Prostate gland (tissue), 2 donors: ENCODE measurements at regions not wholly inside any gene's neighbourhood (a gene's known extent, or its start where the extent isn't known, plus 50 kb on each side); places are given as distances from the start of the nearest gene placed in this dataset.

Experiments used
- DNase-seq: peaks from one replicate; pipeline ENCODE4 v3.0.0-alpha.2; 2019; ENCODE audit warnings: low spot score
- H3K27ac ChIP-seq, 2 donors: fragments of 200-600 bp; sonication (generic); 2 replicates each; pipeline ENCODE4 v1.5.1; 2017 to 2019
- H3K27me3 ChIP-seq: fragments of 200-600 bp; sonication (generic); replicated peaks from 2 replicates; pipeline ENCODE4 v1.5.1; 2019; ENCODE audit not compliant: insufficient read depth
- H3K36me3 ChIP-seq, 2 donors: fragments of 200-600 bp; sonication (generic); 1 replicate in 1 of 2; 2 replicates in 1 of 2; pipeline versions ENCODE4 v1.5.1 to v1.8.1; 2017 to 2019
- H3K4me1 ChIP-seq: fragments of 200-600 bp; sonication (generic); replicated peaks from 2 replicates; pipeline ENCODE4 v1.5.1; 2019
- H3K4me3 ChIP-seq, 2 donors: fragments of 200-600 bp; sonication (generic); 2 replicates each; pipeline ENCODE4 v1.5.1; 2017 to 2019
- H3K9me3 ChIP-seq: fragments of 200-600 bp; sonication (generic); 2 replicates; pipeline ENCODE4 v1.5.1; 2017
- CTCF ChIP-seq, 4 experiments: fragments of 200-600 bp in 2 of 4; fragments of 450-650 bp in 2 of 4; sonication (generic) in 2 of 4; IDR thresholded peaks; 1 replicate in 3 of 4; 2 replicates in 1 of 4; pipeline ENCODE4 v1.5.1; 2016 to 2019; ENCODE audit warnings: antibody characterized with exemption in 4 of 4, mild to moderate bottlenecking in 2 of 4, moderate library complexity in 2 of 4
- POLR2A ChIP-seq: fragments of 450-650 bp; IDR thresholded peaks from one replicate; pipeline ENCODE4 v1.6.1; 2016; ENCODE audit warnings: antibody characterized with exemption, mild to moderate bottlenecking
- POLR2AphosphoS5 ChIP-seq: sonication (generic); formaldehyde crosslinking; IDR thresholded peaks from one replicate; pipeline ENCODE4 v1.6.1; 2017; ENCODE audit warnings: antibody characterized with exemption
- WGBS: methylation state at CpG from one replicate; pipeline ENCODE4 v1.1.5; 2018; 5-methylcytosine and 5-hydroxymethylcytosine counted together
- intact Hi-C: fragments of 100-400 bp; cut with DNase I; formaldehyde crosslinking; loops from one replicate; pipeline ENCODE4 v1.14.2; 2022

GRCh38 chr19:28505933-28506332, 707.0 kb downstream of the UQCRFS1 start:
- no peak for TF ChIP-seq POLR2A
- TF ChIP-seq POLR2AphosphoS5 = no peak
- TF ChIP-seq CTCF (IDR thresholded peaks at IDR 0.05) = no peak
- intact Hi-C loops = no loop called here
- no peaks in the 10 kb centered on the region for H3K27me3 ChIP-seq
- 90% methylated on average over 2 of the region's 2 CpGs for WGBS
- DNase-seq = no peak
- H3K4me1 ChIP-seq = no peaks in the 10 kb centered on the region
- no peak overlapping the region for H3K27ac ChIP-seq
- no peaks in the 10 kb centered on the region for H3K9me3 ChIP-seq
- H3K4me3 ChIP-seq = no peak overlapping the region
- no peaks in the 10 kb centered on the region for H3K36me3 ChIP-seq

- TF ChIP-seq POLR2A (no peak), CTCF (IDR thresholded peaks at IDR 0.05) (no peak)
- Histone ChIP-seq H3K36me3 (no peaks in the 10 kb centered on the region), H3K4me3 (no peak overlapping the region), H3K4me1 (no peaks in the 10 kb centered on the region), H3K27ac (no peak overlapping the region), H3K9me3 (no peaks in the 10 kb centered on the region), H3K27me3 (no peaks in the 10 kb centered on the region)
- WGBS = 64% methylated on average over 1 of the region's 3 CpGs
- intact Hi-C loops = no loop called here
- no peak for DNase-seq
Measured at GRCh38 chr19:28505134-28505533, 707.8 kb downstream of the UQCRFS1 start.

- H3K27ac ChIP-seq = no peak overlapping the region
- H3K4me1 ChIP-seq = no peaks in the 10 kb centered on the region
- WGBS = 95% methylated on average over 3 of the region's 3 CpGs
- no peak for DNase-seq
- no peak overlapping the region for H3K4me3 ChIP-seq
- intact Hi-C loops = no loop called here
- no peaks in the 10 kb centered on the region for H3K27me3 ChIP-seq
- no peaks in the 10 kb centered on the region for H3K36me3 ChIP-seq
- TF ChIP-seq POLR2A (no peak), CTCF (IDR thresholded peaks at IDR 0.05) (no peak), POLR2AphosphoS5 (no peak)
- H3K9me3 ChIP-seq = no peaks in the 10 kb centered on the region
Measured at GRCh38 chr19:28504727-28505126, 708.2 kb downstream of the UQCRFS1 start.

GRCh38 chr19:28504139-28504538, 708.8 kb downstream of the UQCRFS1 start:
- intact Hi-C loops = no loop called here
- WGBS = 78% methylated on average over 3 of the region's 3 CpGs
- H3K4me1 ChIP-seq = no peaks in the 10 kb centered on the region
- no peaks in the 10 kb centered on the region for H3K36me3 ChIP-seq
- TF ChIP-seq POLR2A = no peak
- TF ChIP-seq POLR2AphosphoS5 = no peak
- TF ChIP-seq CTCF (IDR thresholded peaks at IDR 0.05) = no peak
- DNase-seq = no peak
- H3K27ac ChIP-seq = no peak overlapping the region
- H3K27me3 ChIP-seq = no peaks in the 10 kb centered on the region
- H3K9me3 ChIP-seq = no peaks in the 10 kb centered on the region
- H3K4me3 ChIP-seq = no peak overlapping the region

- no peak for TF ChIP-seq POLR2AphosphoS5
- TF ChIP-seq CTCF (IDR thresholded peaks at IDR 0.05) = no peak
- TF ChIP-seq POLR2A = no peak
- Histone ChIP-seq H3K4me1 (no peaks in the 10 kb centered on the region), H3K4me3 (no peak overlapping the region), H3K27me3 (no peaks in the 10 kb centered on the region), H3K27ac (no peak overlapping the region), H3K36me3 (no peaks in the 10 kb centered on the region), H3K9me3 (no peaks in the 10 kb centered on the region)
- DNase-seq = no peak
- intact Hi-C loops = no loop called here
- WGBS = 40% methylated on average over 15 of the region's 15 CpGs
Measured at GRCh38 chr19:28502879-28503734, 709.8 kb downstream of the UQCRFS1 start.
